HEK293 (cell line): ENCODE measurements at regions not wholly inside any gene's neighbourhood (a gene's known extent, or its start where the extent isn't known, plus 50 kb on each side); places are given as distances from the start of the nearest gene placed in this dataset.

Experiments used
- BCL11B ChIP-seq: fragments of 450-650 bp; formaldehyde crosslinking; IDR thresholded peaks from 2 replicates; pipeline ENCODE4 v1.5.1; 2016; ENCODE audit warnings: low read depth, missing biosample characterization, missing genetic modification characterization
- WT1 ChIP-seq: fragments of 450-650 bp; formaldehyde crosslinking; IDR thresholded peaks from 2 replicates; pipeline ENCODE4 v1.5.1; 2016; ENCODE audit warnings: missing biosample characterization, missing genetic modification characterization
- ZFP37 ChIP-seq: fragments of 450-650 bp; formaldehyde crosslinking; IDR thresholded peaks from 2 replicates; pipeline ENCODE4 v1.5.1; 2016; ENCODE audit warnings: missing biosample characterization, missing genetic modification characterization
- TF ChIP-seq, protein P1 (sequence below): fragments of 450-650 bp; formaldehyde crosslinking; IDR thresholded peaks from 2 replicates; pipeline ENCODE4 v1.5.1; 2016; ENCODE audit warnings: missing biosample characterization, missing genetic modification characterization

DNA sequence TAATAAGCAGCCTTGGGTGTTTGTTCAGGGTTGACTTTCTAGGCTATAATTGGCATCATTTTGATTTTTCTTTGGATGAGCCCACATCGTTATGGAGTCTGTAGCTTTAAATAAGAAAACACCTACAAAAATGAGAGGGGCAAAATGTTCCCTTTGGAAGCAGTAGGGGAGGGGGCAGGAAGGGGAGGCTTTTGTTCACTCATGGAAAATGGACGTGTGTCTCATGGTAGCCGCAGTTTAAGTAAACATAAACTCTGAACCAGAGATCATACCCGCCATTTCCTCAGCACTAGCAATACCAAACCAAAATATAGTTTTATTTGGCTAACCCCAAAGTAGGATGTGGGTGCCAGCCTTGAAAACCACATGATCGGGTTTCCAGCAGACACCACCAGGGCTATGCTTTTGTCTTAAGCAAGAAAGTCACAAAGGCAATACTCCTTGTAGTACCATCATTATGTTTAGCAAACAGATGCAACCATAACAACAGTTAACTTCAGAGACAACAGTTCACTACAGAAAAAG lies 572.5 kb upstream of the JAG1 start:
- TF ChIP-seq ZFP37 (tag by site-specific recombination) = no peak
- TF ChIP-seq, protein P1, sequence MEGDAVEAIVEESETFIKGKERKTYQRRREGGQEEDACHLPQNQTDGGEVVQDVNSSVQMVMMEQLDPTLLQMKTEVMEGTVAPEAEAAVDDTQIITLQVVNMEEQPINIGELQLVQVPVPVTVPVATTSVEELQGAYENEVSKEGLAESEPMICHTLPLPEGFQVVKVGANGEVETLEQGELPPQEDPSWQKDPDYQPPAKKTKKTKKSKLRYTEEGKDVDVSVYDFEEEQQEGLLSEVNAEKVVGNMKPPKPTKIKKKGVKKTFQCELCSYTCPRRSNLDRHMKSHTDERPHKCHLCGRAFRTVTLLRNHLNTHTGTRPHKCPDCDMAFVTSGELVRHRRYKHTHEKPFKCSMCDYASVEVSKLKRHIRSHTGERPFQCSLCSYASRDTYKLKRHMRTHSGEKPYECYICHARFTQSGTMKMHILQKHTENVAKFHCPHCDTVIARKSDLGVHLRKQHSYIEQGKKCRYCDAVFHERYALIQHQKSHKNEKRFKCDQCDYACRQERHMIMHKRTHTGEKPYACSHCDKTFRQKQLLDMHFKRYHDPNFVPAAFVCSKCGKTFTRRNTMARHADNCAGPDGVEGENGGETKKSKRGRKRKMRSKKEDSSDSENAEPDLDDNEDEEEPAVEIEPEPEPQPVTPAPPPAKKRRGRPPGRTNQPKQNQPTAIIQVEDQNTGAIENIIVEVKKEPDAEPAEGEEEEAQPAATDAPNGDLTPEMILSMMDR (tag by site-specific recombination) = no peak
- TF ChIP-seq WT1 (tag by site-specific recombination) = no peak
- no peak for TF ChIP-seq BCL11B (tag by site-specific recombination)
